Muscle of back (tissue), 3 donors: ENCODE measurements at regions not wholly inside any gene's neighbourhood (a gene's known extent, or its start where the extent isn't known, plus 50 kb on each side); places are given as distances from the start of the nearest gene placed in this dataset.
A peak's percentile ranks its signal among the peaks of the same experiment; 100 is the strongest.

Source experiments
- DNase-seq, 3 donors: peaks; one replicate each; pipeline versions ENCODE4 v3.0.0 to v3.0.0-alpha.2; 2013

GRCh38 chr1:73953586-73953985 is 244.4 kb downstream of the LRRIQ3 start:
- no peak for DNase-seq

GRCh38 chr1:73953186-73953585 is 244.8 kb downstream of the LRRIQ3 start:
- no peak for DNase-seq

GRCh38 chr1:73948055-73948454 is 249.9 kb downstream of the LRRIQ3 start:
- DNase-seq = no peak

GRCh38 chr1:73947009-73947408 is 251.0 kb downstream of the LRRIQ3 start:
- no peak for DNase-seq

- no peak for DNase-seq
Observed at GRCh38 chr1:73943270-73943669, 254.7 kb downstream of the LRRIQ3 start.

GRCh38 chr1:73930293-73930692 is 267.7 kb downstream of the LRRIQ3 start:
- DNase-seq = no peak

- no peak for DNase-seq
Observed at GRCh38 chr1:73914951-73915350, 283.0 kb downstream of the LRRIQ3 start.

- DNase-seq = no peak
Observed at GRCh38 chr1:73913025-73913424, 285.0 kb downstream of the LRRIQ3 start.

GRCh38 chr1:73911849-73912248 is 286.1 kb downstream of the LRRIQ3 start:
- no peak for DNase-seq

- no peak for DNase-seq
Observed at GRCh38 chr1:73910466-73910865, 287.5 kb downstream of the LRRIQ3 start.

GRCh38 chr1:73910062-73910461 is 287.9 kb downstream of the LRRIQ3 start:
- DNase-seq = no peak

- no peak for DNase-seq
Observed at GRCh38 chr1:73909043-73909562, 288.9 kb downstream of the LRRIQ3 start.

- no peak for DNase-seq
Observed at GRCh38 chr1:73907051-73907450, 290.9 kb downstream of the LRRIQ3 start.

GRCh38 chr1:73903092-73903491 is 294.9 kb downstream of the LRRIQ3 start:
- no peak for DNase-seq

GRCh38 chr1:73901738-73902137 is 296.2 kb downstream of the LRRIQ3 start:
- DNase-seq = no peak

GRCh38 chr1:73899311-73899710 is 298.7 kb downstream of the LRRIQ3 start:
- DNase-seq = no peak

GRCh38 chr1:73898540-73898939 is 299.4 kb downstream of the LRRIQ3 start:
- no peak for DNase-seq

- no peak for DNase-seq
Observed at GRCh38 chr1:73887412-73887811, 310.6 kb downstream of the LRRIQ3 start.

GRCh38 chr1:73886716-73887115 is 311.3 kb downstream of the LRRIQ3 start:
- peak in 2 of 3 donors; percentile 7 to 24 for DNase-seq

- no peak for DNase-seq
Observed at GRCh38 chr1:73874806-73875205, 323.2 kb downstream of the LRRIQ3 start.

- no peak for DNase-seq
Observed at GRCh38 chr1:73868810-73869336, 329.1 kb downstream of the LRRIQ3 start.

GRCh38 chr1:73862355-73862754 is 335.6 kb downstream of the LRRIQ3 start:
- DNase-seq = no peak

- DNase-seq = no peak
Observed at GRCh38 chr1:73860421-73860950, 337.5 kb downstream of the LRRIQ3 start.

- no peak for DNase-seq
Observed at GRCh38 chr1:73859227-73859626, 338.7 kb downstream of the LRRIQ3 start.
